Activated CD8-positive, alpha-beta T cell treated with anti-CD3 and anti-CD28 coated beads, Interleukin-2, amount 10 ng/mL, durations not matched to agents 7 days and 5 days (primary cell): ENCODE measurements at regions not wholly inside any gene's neighbourhood (a gene's known extent, or its start where the extent isn't known, plus 50 kb on each side); places are given as distances from the start of the nearest gene placed in this dataset.

Experiments
- ATAC-seq: fragments of 150-1000 bp; cut with Tn5 transposase; one replicate; pipeline ENCODE4 v1.10.0; 2021; ENCODE audit warnings: moderate library complexity
- CTCF ChIA-PET: fragments of 350-600 bp; sonication (Branson Sonifier 250); formaldehyde crosslinking; loops from one replicate; lab custom pipeline; 2021; ENCODE audit warnings: antibody characterized with exemption; lab: Charles Lee
- POLR2A ChIA-PET: fragments of 350-600 bp; sonication (Branson Sonifier 250); formaldehyde crosslinking; loops from one replicate; lab custom pipeline; 2021; ENCODE audit warnings: antibody characterized with exemption; lab: Charles Lee
- DNase-seq: peaks from one replicate; pipeline ENCODE4 v3.0.0-alpha.2; 2020
- H3K27ac Mint-ChIP-seq: one replicate; pipeline ENCODE4 v1.8.0; 2021; ENCODE audit warnings: mild to moderate bottlenecking, mixed read lengths
- H3K27me3 Mint-ChIP-seq: one replicate; pipeline ENCODE4 v1.8.0; 2021; ENCODE audit warnings: low read depth, mixed read lengths
- H3K36me3 Mint-ChIP-seq: one replicate; pipeline ENCODE4 v1.8.0; 2021; ENCODE audit warnings: low read depth, mixed read lengths
- H3K4me1 Mint-ChIP-seq: one replicate; pipeline ENCODE4 v1.8.0; 2021; ENCODE audit warnings: low read depth, mixed read lengths
- H3K4me3 Mint-ChIP-seq: one replicate; pipeline ENCODE4 v1.8.0; 2021; ENCODE audit warnings: mild to moderate bottlenecking, mixed read lengths
- H3K9me3 Mint-ChIP-seq: one replicate; pipeline ENCODE4 v1.8.0; 2022; ENCODE audit warnings: mixed read lengths; ENCODE audit not compliant: insufficient read depth

DNA sequence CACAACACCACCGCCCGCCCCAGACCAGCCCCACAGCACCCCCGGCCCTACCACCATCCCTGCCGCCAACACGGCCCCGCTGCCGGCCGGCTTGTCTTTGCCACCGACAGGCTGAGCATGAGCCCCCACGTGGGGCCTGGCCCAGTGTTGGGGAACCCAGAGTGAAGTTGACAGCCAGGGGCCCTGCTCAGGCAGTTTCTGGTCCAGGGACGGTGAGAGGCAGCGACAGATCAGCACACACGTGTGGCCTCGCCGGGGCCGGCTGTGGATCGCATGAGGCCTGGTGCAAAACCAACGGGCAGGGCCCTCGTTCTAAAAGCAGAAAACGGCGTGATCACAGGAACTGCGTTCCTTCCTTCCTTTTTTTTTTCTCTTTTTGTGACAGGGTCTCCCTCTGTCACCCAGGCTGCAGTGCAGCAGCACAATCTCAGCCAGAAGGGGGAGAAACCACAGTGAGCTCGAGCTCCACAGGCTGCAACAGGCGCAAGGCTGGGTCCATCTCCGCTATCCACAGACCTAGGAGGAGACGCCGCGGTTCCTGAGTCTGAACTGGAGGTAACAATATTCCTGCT is 50.5 kb upstream of the FBRSL1 start:
- Mint-ChIP-seq H3K4me3 (no peak overlapping the region), H3K4me1 (peaks cover 37% of the 10 kb centered on the region)
- no peak for ATAC-seq

GRCh38 chr12:132438726-132439125 is 51.2 kb upstream of the FBRSL1 start:
- Mint-ChIP-seq H3K27ac (no peak overlapping the region), H3K4me1 (peaks cover 32% of the 10 kb centered on the region), H3K36me3 (peaks cover 2% of the 10 kb centered on the region), H3K9me3 (no peaks in the 10 kb centered on the region), H3K4me3 (no peak overlapping the region), H3K27me3 (no peaks in the 10 kb centered on the region)
- POLR2A ChIA-PET: no interaction called here
- ATAC-seq (no peak), DNase-seq (no peak)
- CTCF ChIA-PET: no interaction called here

More for the DNA sequence above, 50.5 kb upstream of the FBRSL1 start:
- Mint-ChIP-seq H3K27me3 (no peaks in the 10 kb centered on the region), H3K9me3 (no peaks in the 10 kb centered on the region), H3K27ac (peak overlapping the region; percentile 63), H3K36me3 (peaks cover 2% of the 10 kb centered on the region)
- DNase-seq: no peak
- ChIA-PET POLR2A (interaction anchor here (1.1 to 1.2 kb wide), 2 partner anchors 11 to 263 kb away, joined by 3 to 4 read pairs; no protein-coding TSS in a partner anchor), CTCF (no interaction called here)

DNA sequence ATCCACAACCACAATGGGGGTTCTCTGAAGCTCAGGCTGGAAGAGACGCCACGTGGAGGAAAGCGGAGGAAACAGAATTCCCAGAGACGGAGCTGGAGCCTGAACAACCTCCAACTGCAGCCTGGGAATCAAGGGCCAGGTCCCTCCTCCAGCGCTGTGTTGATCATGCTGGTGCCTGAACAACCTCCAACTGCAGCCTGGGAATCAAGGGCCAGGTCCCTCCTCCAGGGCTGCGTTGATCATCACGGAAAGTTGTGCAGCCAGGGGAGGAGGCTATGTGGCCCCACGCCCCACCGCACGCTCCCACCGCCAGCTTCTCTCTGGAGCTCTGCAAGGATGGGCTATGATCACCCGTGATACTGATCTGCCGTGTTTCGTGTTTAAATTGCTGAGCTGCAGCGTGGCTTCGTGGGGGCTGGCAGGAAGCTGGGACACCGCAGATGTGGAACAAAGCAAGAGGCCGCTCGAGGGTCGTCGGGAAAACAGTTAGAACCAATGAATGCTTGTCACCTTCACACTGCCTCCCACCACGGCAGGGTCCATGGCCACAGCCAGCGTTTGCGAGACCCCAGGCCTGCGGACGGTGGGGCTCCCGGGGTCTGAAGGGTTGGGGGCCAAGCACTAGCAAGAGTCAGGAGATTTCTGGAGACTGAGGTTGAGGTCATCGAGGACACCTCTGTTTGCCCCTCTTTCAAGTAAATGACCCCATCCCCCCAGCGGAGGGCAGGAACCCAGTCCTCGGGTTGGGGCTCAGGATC is 51.8 kb upstream of the FBRSL1 start:
- ChIA-PET POLR2A (no interaction called here), CTCF (no interaction called here)
- Mint-ChIP-seq H3K27me3 (no peaks in the 10 kb centered on the region), H3K9me3 (no peaks in the 10 kb centered on the region), H3K27ac (peak overlapping the region; percentile 61), H3K4me1 (peaks cover 28% of the 10 kb centered on the region), H3K36me3 (no peaks in the 10 kb centered on the region), H3K4me3 (no peak overlapping the region)
- DNase-seq (peak; percentile 54), ATAC-seq (peak; percentile 63)

DNA sequence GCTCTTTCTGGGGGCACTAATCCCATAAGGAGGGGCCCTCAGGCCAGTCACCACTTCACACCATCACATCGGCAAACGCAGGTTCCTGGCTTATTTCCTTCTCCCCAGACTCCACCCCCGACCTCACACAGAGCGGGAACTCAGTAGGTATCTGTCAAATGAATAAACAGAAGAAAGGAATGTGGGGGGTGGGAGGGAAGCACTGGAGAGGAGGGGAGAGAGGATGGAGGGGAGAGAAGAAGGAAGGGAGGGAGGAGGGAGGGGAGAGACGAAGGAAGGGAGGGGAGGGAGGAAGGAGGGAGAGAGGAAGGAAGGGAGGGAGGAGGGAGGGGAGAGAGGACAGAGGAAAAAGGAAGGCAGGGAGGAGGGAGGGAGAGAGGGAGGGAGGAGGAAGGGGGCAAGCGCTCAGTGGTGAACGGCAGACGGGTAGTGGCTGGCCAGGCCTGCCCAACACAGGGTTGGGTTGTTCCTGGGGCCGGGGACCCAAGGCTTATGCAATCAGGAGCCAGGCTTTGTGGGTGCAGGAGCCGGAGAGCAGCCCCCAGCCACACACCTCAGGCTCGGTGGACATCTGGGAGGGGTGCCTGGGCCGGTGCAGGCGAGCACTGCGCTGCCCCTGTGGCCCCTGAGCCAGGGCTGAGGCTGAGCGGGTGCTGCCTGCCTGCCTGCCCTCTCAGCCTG is 52.6 kb upstream of the FBRSL1 start:
- ATAC-seq (peak; percentile 54), DNase-seq (no peak)
- H3K4me3 Mint-ChIP-seq: peak overlapping the region; percentile 3
- H3K36me3 Mint-ChIP-seq: no peaks in the 10 kb centered on the region
- POLR2A ChIA-PET: no interaction called here
- H3K4me1 Mint-ChIP-seq: peaks cover 28% of the 10 kb centered on the region
- CTCF ChIA-PET: no interaction called here
- peak overlapping the region; percentile 30 for H3K27ac Mint-ChIP-seq
- H3K9me3 Mint-ChIP-seq: no peaks in the 10 kb centered on the region
- H3K27me3 Mint-ChIP-seq: no peaks in the 10 kb centered on the region

DNA sequence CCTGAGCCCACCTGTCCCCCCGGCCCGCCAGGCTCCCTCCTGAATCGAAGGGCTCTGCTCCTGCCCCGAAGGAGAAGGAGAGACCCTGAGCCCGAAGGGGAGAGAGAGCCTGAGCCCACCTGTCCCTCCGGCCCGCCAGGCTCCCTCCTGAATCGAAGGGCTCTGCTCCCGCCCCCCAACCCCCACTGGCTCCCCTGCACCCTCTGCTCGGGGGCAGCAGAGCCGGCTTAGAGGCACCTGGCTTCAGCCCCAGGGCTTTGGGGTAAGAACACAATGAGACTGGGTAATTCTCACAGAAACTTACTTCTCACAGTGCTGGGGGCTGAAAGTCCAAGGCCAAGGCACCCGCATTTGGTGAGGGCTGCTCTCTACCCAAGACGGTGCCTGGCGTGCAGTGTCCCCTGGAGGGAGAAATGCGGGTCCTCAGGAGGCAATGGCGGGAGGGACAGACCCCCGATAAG is 53.1 kb upstream of the FBRSL1 start:
- peaks cover 28% of the 10 kb centered on the region for H3K4me1 Mint-ChIP-seq
- H3K36me3 Mint-ChIP-seq: no peaks in the 10 kb centered on the region
- ChIA-PET POLR2A (no interaction called here), CTCF (no interaction called here)
- H3K27me3 Mint-ChIP-seq: no peaks in the 10 kb centered on the region
- H3K4me3 Mint-ChIP-seq: peak overlapping the region; percentile 3
- ATAC-seq (no peak), DNase-seq (no peak)
- H3K27ac Mint-ChIP-seq: peak overlapping the region; percentile 30
- no peaks in the 10 kb centered on the region for H3K9me3 Mint-ChIP-seq

GRCh38 chr12:132435486-132436187 is 54.3 kb upstream of the FBRSL1 start:
- ChIA-PET POLR2A (interaction anchor here (0.6 kb wide), 1 partner anchor 240 kb away, joined by 3 read pairs; no protein-coding TSS in a partner anchor), CTCF (interaction anchor here (1.0 kb wide), 1 partner anchor 34 kb away, joined by 3 read pairs; no protein-coding TSS in a partner anchor)
- Mint-ChIP-seq H3K4me1 (peaks cover 32% of the 10 kb centered on the region), H3K36me3 (no peaks in the 10 kb centered on the region), H3K4me3 (no peak overlapping the region), H3K9me3 (no peaks in the 10 kb centered on the region), H3K27me3 (no peaks in the 10 kb centered on the region), H3K27ac (no peak overlapping the region)
- ATAC-seq (no peak), DNase-seq (no peak)

DNA sequence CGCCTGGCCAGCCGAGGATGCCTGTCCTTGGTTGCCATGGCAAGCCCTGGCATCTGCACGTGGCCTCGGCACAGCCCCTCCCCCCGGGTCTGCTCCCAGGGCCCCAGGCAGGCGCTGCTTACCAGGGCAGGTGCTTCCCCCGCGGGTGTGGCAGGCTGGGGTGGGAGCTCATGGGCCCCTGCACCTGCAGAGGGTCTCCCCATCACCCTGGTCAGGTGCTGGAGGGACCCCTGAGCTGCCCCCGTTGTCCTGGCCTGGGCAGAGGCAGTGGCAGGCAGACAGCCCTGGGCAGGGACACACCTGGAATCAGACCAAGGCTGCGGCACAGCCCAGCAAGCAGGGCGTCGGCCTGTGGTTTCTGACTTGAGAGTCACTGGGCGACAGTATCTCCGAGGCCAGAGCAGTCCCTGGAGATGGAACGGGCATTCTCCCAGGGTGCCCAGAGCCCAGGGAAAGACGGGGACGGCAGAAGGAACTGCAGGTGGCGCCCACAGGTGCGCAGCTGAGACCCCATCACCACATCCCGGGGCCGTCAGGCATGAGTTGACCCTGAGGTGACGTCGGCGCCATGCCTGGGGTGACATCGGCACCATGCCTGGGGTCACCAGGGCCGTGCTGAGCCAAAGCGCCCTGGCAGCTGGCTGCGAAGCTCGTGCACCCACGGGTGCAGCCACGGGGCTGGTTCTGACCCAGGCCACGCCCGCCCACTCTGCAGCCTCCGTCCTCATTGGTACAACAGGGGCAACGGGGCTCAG is 56.1 kb upstream of the FBRSL1 start:
- ATAC-seq (no peak), DNase-seq (no peak)
- Mint-ChIP-seq H3K4me3 (no peak overlapping the region), H3K27me3 (peaks cover 4% of the 10 kb centered on the region), H3K4me1 (peaks cover 39% of the 10 kb centered on the region), H3K36me3 (no peaks in the 10 kb centered on the region), H3K27ac (no peak overlapping the region), H3K9me3 (no peaks in the 10 kb centered on the region)
- ChIA-PET POLR2A (interaction anchor here (0.9 kb wide), 1 partner anchor 13 kb away, joined by 3 read pairs; no protein-coding TSS in a partner anchor), CTCF (no interaction called here)

DNA sequence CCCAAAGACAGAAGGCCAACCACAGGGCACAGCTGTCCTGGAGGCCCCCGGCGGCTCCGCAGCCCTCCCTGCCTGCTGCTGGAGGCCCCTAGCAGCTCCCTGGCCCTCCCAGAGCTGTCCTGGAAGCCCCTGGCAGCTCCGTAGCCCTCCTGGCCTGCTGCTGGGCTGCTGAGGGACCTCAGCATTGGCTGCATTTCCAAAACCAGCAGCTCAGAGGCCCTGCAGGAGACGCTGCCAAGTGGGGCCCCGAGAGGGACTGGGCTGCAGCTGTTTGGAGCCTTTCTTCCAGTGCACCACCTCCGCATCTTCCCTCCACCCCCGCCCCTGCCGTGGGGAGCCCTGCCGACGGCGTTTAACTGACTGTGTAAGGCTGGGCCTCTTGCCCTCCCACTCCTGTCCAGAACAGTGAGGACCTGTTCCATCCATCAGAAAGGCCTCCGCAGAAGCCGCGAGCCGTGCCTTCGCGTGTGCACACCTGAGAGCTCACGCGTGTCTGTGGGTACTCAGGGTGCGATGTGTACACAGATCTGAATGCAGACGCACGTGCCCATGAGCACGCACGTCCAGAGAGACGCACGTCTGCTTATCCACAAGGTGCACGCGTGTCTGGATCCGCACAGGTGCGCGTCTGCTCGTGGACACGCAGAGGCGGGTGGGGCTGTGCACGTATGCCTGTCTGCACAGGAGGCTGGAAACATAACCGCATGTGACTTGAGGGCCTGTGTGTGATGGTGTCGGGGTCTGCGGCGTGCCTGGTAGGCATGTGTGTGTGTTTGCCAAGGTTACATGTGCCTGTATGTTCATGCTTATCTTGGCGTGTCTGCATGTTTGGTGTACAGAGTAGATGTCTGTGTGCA is 57.0 kb upstream of the FBRSL1 start:
- H3K4me1 Mint-ChIP-seq: peaks cover 36% of the 10 kb centered on the region
- no peak for DNase-seq
- peaks cover 6% of the 10 kb centered on the region for H3K27me3 Mint-ChIP-seq
- CTCF ChIA-PET: no interaction called here
- H3K36me3 Mint-ChIP-seq: no peaks in the 10 kb centered on the region
- no peak overlapping the region for H3K27ac Mint-ChIP-seq
- H3K4me3 Mint-ChIP-seq: no peak overlapping the region
- ATAC-seq: no peak
- POLR2A ChIA-PET: interaction anchor here (0.9 kb wide), 1 partner anchor 14 kb away, joined by 3 read pairs; no protein-coding TSS in a partner anchor
- no peaks in the 10 kb centered on the region for H3K9me3 Mint-ChIP-seq

DNA sequence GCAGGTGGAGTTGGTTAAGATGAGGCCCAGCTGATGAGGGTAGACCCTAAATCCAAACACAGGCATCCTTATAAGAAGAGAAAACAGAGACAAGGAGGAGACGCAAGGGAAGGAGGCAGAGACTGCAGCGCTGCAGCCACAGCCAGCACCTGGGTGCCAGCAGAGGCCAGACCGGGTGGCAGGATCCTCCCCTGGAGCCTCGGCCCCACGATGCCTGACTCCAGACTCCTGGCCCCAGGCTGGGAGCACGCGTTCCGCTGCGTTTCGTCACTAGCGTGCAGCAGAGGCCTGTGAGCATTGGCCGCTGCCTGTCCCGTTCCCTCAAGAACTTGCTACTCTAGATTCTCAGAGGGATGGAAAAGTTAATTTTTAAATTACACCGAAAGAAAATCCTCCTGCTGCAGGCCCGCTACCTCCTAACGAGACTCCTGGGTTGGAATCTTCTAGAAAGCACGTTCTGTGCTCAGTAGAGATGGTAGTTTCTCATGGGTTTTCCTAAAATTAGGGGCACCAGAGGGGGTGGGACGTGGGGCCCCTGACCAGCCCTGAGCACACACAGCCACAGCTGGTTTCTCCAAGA is 57.7 kb upstream of the FBRSL1 start:
- no peaks in the 10 kb centered on the region for H3K9me3 Mint-ChIP-seq
- ChIA-PET CTCF (no interaction called here), POLR2A (no interaction called here)
- H3K4me1 Mint-ChIP-seq: peaks cover 30% of the 10 kb centered on the region
- H3K36me3 Mint-ChIP-seq: no peaks in the 10 kb centered on the region
- H3K4me3 Mint-ChIP-seq: no peak overlapping the region
- H3K27me3 Mint-ChIP-seq: peaks cover 8% of the 10 kb centered on the region
- H3K27ac Mint-ChIP-seq: no peak overlapping the region
- no peak for DNase-seq
- no peak for ATAC-seq
